ENCODE measurements at regions not wholly inside any gene's neighbourhood (a gene's known extent, or its start where the extent isn't known, plus 50 kb on each side); places are given as distances from the start of the nearest gene placed in this dataset.
"Not testable (repeated sequence)": the region's sequence is repeated elsewhere in the genome, so short reads cannot be mapped to it uniquely, and the experiment has no call there.

- Histone ChIP-seq H3K27ac (ENCODE audit: low read depth, low read length) (no peak overlapping the region; the same call in 1 of the 2 replicates), H3K36me3 (ENCODE audit: insufficient read depth, low read length) (no peaks in the 10 kb centered on the region), H3K27me3 (ENCODE audit: insufficient read depth, low read length) (peaks cover 27% of the 10 kb centered on the region), H3K9ac (ENCODE audit: low read depth, low read length) (peak overlapping the region; percentile 41; the same call in 1 of the 2 replicates), H3K9me3 (ENCODE audit: insufficient read depth, low read depth, low read length) (no peaks in the 10 kb centered on the region), H3K4me3 (ENCODE audit: low read length) (peak overlapping the region; percentile 66), H3K4me1 (ENCODE audit: insufficient read depth, low read length) (peaks cover 5% of the 10 kb centered on the region)
- WGBS = 2% methylated on average over 22 of the region's 23 CpGs
Observed at GRCh38 chr6:27553123-27553904, 80.4 kb upstream of the ZNF184 start.

- peaks cover 10% of the 10 kb centered on the region for H3K27me3 ChIP-seq (ENCODE audit: insufficient read depth, low read length)
- no peak overlapping the region for H3K27ac ChIP-seq (ENCODE audit: low read depth, low read length)
- no peaks in the 10 kb centered on the region for H3K36me3 ChIP-seq (ENCODE audit: insufficient read depth, low read length)
- peak overlapping the region; percentile 66; the same call in 1 of the 2 replicates for H3K4me3 ChIP-seq (ENCODE audit: low read length)
- H3K4me1 ChIP-seq (ENCODE audit: insufficient read depth, low read length) = peaks cover 5% of the 10 kb centered on the region
- no peaks in the 10 kb centered on the region for H3K9me3 ChIP-seq (ENCODE audit: insufficient read depth, low read depth, low read length)
- 100% methylated on average over 1 of the region's 2 CpGs for WGBS
- no peak overlapping the region for H3K9ac ChIP-seq (ENCODE audit: low read depth, low read length)
Observed at GRCh38 chr6:27551607-27552006, 78.7 kb upstream of the ZNF184 start.

GRCh38 chr6:27550692-27551091 is 77.8 kb upstream of the ZNF184 start:
- Histone ChIP-seq H3K27ac (ENCODE audit: low read depth, low read length) (no peak overlapping the region), H3K27me3 (ENCODE audit: insufficient read depth, low read length) (peaks cover 10% of the 10 kb centered on the region; the same call in 1 of the 2 replicates), H3K36me3 (ENCODE audit: insufficient read depth, low read length) (no peaks in the 10 kb centered on the region), H3K4me1 (ENCODE audit: insufficient read depth, low read length) (peaks cover 5% of the 10 kb centered on the region), H3K4me3 (ENCODE audit: low read length) (no peak overlapping the region), H3K9me3 (ENCODE audit: insufficient read depth, low read depth, low read length) (no peaks in the 10 kb centered on the region), H3K9ac (ENCODE audit: low read depth, low read length) (no peak overlapping the region)
- WGBS = 89% methylated on average over 3 of the region's 3 CpGs

- 93% methylated on average over 14 of the region's 14 CpGs for WGBS
- H3K9ac ChIP-seq (ENCODE audit: low read depth, low read length) = not testable (repeated sequence)
Observed at GRCh38 chr6:27549241-27549598, 76.3 kb upstream of the ZNF184 start.

GRCh38 chr6:27547157-27548075 is 74.5 kb upstream of the ZNF184 start:
- H3K4me3 ChIP-seq (ENCODE audit: low read length) = peak overlapping the region; percentile 93
- 9% methylated on average over 23 of the region's 23 CpGs for WGBS
- H3K36me3 ChIP-seq (ENCODE audit: insufficient read depth, low read length) = no peaks in the 10 kb centered on the region

More at GRCh38 chr6:27549241-27549598, 76.3 kb upstream of the ZNF184 start:
- H3K9me3 ChIP-seq (ENCODE audit: insufficient read depth, low read depth, low read length); H3K4me1 ChIP-seq (ENCODE audit: insufficient read depth, low read length); H3K27ac ChIP-seq (ENCODE audit: low read depth, low read length); H3K4me3 ChIP-seq (ENCODE audit: low read length); H3K36me3 ChIP-seq (ENCODE audit: insufficient read depth, low read length): not testable (repeated sequence)
- H3K27me3 ChIP-seq (ENCODE audit: insufficient read depth, low read length) = peaks cover 16% of the 10 kb centered on the region; the same call in 1 of the 2 replicates

GRCh38 chr6:27546522-27546921 is 73.6 kb upstream of the ZNF184 start:
- H3K4me1 ChIP-seq (ENCODE audit: insufficient read depth, low read length) = no peaks in the 10 kb centered on the region; the same call in 1 of the 2 replicates
- peak overlapping the region; percentile 93; the same call in 1 of the 2 replicates for H3K4me3 ChIP-seq (ENCODE audit: low read length)
- no peaks in the 10 kb centered on the region for H3K9me3 ChIP-seq (ENCODE audit: insufficient read depth, low read depth, low read length)
- 99% methylated on average over 6 of the region's 7 CpGs for WGBS
- H3K9ac ChIP-seq (ENCODE audit: low read depth, low read length) = no peak overlapping the region
- no peak overlapping the region for H3K27ac ChIP-seq (ENCODE audit: low read depth, low read length)
- no peaks in the 10 kb centered on the region for H3K36me3 ChIP-seq (ENCODE audit: insufficient read depth, low read length)
- peaks cover 26% of the 10 kb centered on the region for H3K27me3 ChIP-seq (ENCODE audit: insufficient read depth, low read length)

More at GRCh38 chr6:27547157-27548075, 74.5 kb upstream of the ZNF184 start:
- H3K27me3 ChIP-seq (ENCODE audit: insufficient read depth, low read length) = peaks cover 24% of the 10 kb centered on the region
- no peaks in the 10 kb centered on the region for H3K9me3 ChIP-seq (ENCODE audit: insufficient read depth, low read depth, low read length)
- H3K4me1 ChIP-seq (ENCODE audit: insufficient read depth, low read length) = no peaks in the 10 kb centered on the region; the same call in 1 of the 2 replicates
- no peak overlapping the region for H3K27ac ChIP-seq (ENCODE audit: low read depth, low read length)
- peak overlapping the region; percentile 70 for H3K9ac ChIP-seq (ENCODE audit: low read depth, low read length)

GRCh38 chr6:27545271-27546046 is 72.6 kb upstream of the ZNF184 start:
- peaks cover 26% of the 10 kb centered on the region for H3K27me3 ChIP-seq (ENCODE audit: insufficient read depth, low read length)

GRCh38 chr6:27544612-27545260 is 71.8 kb upstream of the ZNF184 start:
- H3K36me3 ChIP-seq (ENCODE audit: insufficient read depth, low read length) = no peaks in the 10 kb centered on the region
- under 1% methylated on average over 20 of the region's 20 CpGs for WGBS
- peak overlapping the region; percentile 76 for H3K4me3 ChIP-seq (ENCODE audit: low read length)
- no peaks in the 10 kb centered on the region for H3K9me3 ChIP-seq (ENCODE audit: insufficient read depth, low read depth, low read length)
- no peaks in the 10 kb centered on the region; the same call in 1 of the 2 replicates for H3K4me1 ChIP-seq (ENCODE audit: insufficient read depth, low read length)
- peak overlapping the region; percentile 59 for H3K9ac ChIP-seq (ENCODE audit: low read depth, low read length)
- peaks cover 26% of the 10 kb centered on the region for H3K27me3 ChIP-seq (ENCODE audit: insufficient read depth, low read length)
- no peak overlapping the region for H3K27ac ChIP-seq (ENCODE audit: low read depth, low read length)

More at GRCh38 chr6:27545271-27546046, 72.6 kb upstream of the ZNF184 start:
- Histone ChIP-seq H3K4me3 (ENCODE audit: low read length) (peak overlapping the region; percentile 76), H3K36me3 (ENCODE audit: insufficient read depth, low read length) (no peaks in the 10 kb centered on the region), H3K4me1 (ENCODE audit: insufficient read depth, low read length) (no peaks in the 10 kb centered on the region; the same call in 1 of the 2 replicates), H3K27ac (ENCODE audit: low read depth, low read length) (no peak overlapping the region), H3K9ac (ENCODE audit: low read depth, low read length) (peak overlapping the region; percentile 32), H3K9me3 (ENCODE audit: insufficient read depth, low read depth, low read length) (no peaks in the 10 kb centered on the region)
- WGBS = 4% methylated on average over 32 of the region's 32 CpGs

GRCh38 chr6:27544135-27544534 is 71.2 kb upstream of the ZNF184 start:
- Histone ChIP-seq H3K4me3 (ENCODE audit: low read length) (peak overlapping the region; percentile 76), H3K27me3 (ENCODE audit: insufficient read depth, low read length) (peaks cover 26% of the 10 kb centered on the region), H3K9ac (ENCODE audit: low read depth, low read length) (peak overlapping the region; percentile 59)
- H3K9me3 ChIP-seq (ENCODE audit: insufficient read depth, low read depth, low read length); H3K36me3 ChIP-seq (ENCODE audit: insufficient read depth, low read length); H3K4me1 ChIP-seq (ENCODE audit: insufficient read depth, low read length); H3K27ac ChIP-seq (ENCODE audit: low read depth, low read length): not testable (repeated sequence)
- WGBS = 16% methylated on average over 19 of the region's 20 CpGs

GRCh38 chr6:27542485-27542884 is 69.6 kb upstream of the ZNF184 start:
- WGBS = 91% methylated on average over 2 of the region's 2 CpGs
- no peaks in the 10 kb centered on the region for H3K36me3 ChIP-seq (ENCODE audit: insufficient read depth, low read length)
- no peak overlapping the region for H3K4me3 ChIP-seq (ENCODE audit: low read length)
- peaks cover 26% of the 10 kb centered on the region for H3K27me3 ChIP-seq (ENCODE audit: insufficient read depth, low read length)
- no peak overlapping the region for H3K9ac ChIP-seq (ENCODE audit: low read depth, low read length)
- no peak overlapping the region for H3K27ac ChIP-seq (ENCODE audit: low read depth, low read length)
- H3K9me3 ChIP-seq (ENCODE audit: insufficient read depth, low read depth, low read length) = no peaks in the 10 kb centered on the region
- no peaks in the 10 kb centered on the region; the same call in 1 of the 2 replicates for H3K4me1 ChIP-seq (ENCODE audit: insufficient read depth, low read length)

All from HUES64 (cell line).